Hematopoietic multipotent progenitor cell treated with erythropoietin and hydrocortisone succinate and interleukin-3 and kit ligand, for 4 days (in vitro differentiated cells): ENCODE measurements at regions not wholly inside any gene's neighbourhood (a gene's known extent, or its start where the extent isn't known, plus 50 kb on each side); places are given as distances from the start of the nearest gene placed in this dataset.
A peak's percentile ranks its signal among the peaks of the same experiment; 100 is the strongest.
"Not testable (repeated sequence)": the region's sequence is repeated elsewhere in the genome, so short reads cannot be mapped to it uniquely, and the experiment has no call there.

ENCODE experiments used
- DNase-seq: peaks from one replicate; pipeline ENCODE4 v3.0.0-alpha.2; 2015

DNA sequence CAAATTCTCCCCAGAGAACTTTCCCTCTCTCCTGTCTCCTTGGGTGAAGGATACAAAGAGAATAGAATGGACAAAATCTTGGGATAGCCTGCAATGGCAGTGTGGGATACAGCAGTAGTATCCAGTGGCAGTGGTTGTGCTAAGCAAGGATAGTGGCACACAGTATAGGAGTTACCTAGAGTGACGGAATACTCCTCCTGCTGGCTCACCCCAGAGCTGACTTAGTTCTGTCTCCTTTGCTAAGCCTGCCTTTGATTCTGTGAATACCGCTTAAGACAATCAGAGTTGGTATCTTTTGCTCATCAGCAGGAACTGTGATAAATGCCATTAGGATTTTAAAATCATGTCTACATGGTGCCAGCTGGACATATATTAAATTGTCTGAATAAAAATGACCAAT is 404.3 kb downstream of the JRKL start:
- DNase-seq: no peak

- DNase-seq: no peak
Observed at GRCh38 chr11:96798445-96798844, 408.6 kb downstream of the JRKL start.

DNA sequence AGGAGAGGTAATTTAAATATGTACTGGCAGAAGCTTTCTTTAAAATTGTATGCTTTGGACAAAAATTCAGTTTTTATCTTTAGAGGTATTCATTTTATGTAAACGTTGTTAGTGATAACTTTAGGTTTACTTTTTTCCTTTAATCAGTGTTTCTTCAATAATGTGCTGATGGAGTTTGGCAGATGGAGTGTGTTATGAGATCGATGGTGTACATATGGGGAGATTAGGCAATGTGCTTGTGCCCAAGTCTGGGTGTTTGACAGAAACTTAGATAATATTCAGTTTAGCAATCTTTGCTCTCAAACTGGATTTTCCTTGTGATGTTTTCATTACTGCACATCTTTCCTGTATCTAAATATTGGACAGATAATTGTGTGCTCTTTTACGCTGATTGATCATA is 425.4 kb downstream of the JRKL start:
- no peak for DNase-seq

- DNase-seq: peak; percentile 1
Observed at GRCh38 chr11:96817482-96818399, 427.9 kb downstream of the JRKL start.

DNA sequence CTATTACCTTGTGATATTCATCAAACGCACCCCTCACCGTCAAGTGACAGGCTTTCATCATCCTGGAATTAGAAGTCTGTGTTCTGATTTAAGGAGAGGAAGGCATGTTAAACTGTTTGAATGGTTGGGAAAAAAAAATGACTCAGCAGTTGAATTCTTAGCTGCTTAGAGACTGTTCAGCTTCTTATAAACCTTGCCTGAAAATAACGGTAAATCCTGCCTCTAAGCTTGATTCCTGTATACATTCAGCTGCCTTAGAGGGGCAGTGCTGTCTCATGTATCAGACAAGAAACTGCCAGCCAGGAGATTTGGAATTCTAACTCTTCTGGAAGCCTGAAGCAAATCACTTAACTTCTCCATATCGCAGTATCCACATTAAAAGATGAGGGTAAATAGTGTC is 437.4 kb downstream of the JRKL start:
- DNase-seq: no peak

DNA sequence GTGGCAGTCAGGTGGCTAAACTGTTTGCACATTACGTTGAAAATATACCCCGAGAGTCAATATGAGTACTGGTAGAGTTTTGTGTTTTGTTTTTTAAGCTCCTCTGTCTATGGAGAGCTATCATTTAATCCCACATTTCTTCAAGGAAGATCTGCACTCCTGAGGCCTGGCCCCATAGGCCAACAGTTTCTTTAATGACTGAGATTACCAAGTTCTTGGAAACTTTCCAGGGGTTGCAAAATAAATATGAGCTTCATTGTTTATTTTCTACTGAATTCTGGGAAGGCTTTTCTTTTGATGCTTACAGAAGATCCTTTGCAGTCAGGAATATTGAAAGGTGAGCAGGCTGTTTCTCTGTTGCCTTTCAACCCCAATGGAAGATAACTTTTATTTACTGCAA is 452.0 kb downstream of the JRKL start:
- DNase-seq: no peak

- DNase-seq: no peak
Observed at GRCh38 chr11:96842731-96843130, 452.9 kb downstream of the JRKL start.

DNA sequence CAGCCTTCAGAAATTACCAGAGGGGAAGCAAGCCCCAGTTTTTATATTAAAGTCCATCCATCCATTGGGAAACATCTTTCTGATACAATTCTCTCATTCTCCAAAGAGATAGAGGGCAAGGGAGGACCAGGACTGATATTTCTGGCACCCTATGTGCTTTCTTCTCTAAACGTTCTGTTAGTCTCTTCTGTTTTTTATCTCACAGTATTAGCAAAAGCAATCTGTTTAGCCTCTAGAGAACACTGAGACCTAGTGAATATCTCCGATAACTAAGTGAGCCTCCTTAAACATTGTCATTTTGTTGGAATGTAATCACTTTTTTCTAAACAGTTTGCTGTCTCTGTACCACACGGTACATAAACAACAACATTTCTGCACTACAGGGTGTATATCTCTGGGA is 464.6 kb downstream of the JRKL start:
- no peak for DNase-seq

GRCh38 chr11:96861722-96862121 is 471.9 kb downstream of the JRKL start:
- DNase-seq: not testable (repeated sequence)

DNA sequence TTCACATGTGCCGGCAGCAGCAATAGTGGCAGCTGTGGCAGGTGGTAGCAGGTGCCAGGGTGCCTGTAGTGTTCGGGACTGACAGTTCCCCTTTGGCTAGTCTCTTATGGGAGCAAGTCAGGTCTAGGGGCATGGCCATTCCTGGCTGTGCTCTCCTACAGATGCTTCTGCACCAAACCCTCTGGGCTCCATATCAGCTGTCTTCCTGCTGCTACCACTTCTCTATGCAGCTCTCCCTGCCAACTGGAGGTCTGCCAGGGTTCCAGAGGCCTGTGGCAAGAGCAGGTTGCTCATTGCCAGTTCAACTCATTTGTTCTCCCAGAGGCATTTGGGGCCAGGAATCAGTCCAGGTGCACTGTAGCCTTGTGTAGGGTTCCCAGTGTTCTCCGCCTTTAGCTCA is 473.7 kb downstream of the JRKL start:
- no peak for DNase-seq

GRCh38 chr11:96865020-96865419 is 475.2 kb downstream of the JRKL start:
- DNase-seq: no peak

DNA sequence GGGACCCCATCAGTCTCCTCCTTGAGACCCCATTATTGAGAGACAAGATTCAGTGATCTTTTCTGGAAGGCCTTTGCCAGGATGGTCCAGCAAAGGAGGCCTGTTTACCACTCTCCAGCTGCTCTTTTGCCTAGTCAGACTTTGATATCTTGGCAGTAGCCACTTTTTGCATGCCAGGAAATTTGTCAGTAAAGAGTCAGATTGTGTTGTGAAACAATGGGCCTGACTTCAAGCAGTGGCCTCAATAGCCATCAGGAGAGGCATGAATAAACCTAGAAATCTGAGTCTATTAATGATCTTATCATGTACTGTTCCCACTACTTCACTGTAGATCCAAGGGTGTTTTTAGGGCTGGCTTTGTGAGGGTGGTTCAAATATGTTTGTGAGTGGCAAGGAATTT is 479.4 kb downstream of the JRKL start:
- DNase-seq: no peak

DNA sequence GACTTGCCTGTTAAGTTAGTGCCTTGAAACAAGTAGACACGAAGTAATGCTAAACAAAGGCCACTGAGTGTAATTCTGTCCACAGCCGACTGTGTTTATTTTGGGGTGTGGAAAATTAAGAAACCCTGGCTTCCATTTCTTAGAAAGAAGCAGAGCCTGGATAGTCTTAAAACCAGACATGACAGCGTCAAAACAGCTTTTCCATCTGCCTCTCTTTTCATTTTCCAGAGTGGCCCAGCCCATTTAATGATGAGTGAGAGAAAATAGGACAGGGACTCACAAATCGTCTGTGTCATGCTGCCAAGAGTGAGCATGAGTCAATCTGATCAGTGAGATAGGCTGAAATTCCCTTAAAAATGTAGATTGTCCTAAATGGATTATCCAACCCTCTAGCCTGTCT is 485.9 kb downstream of the JRKL start:
- no peak for DNase-seq

- no peak for DNase-seq
Observed at GRCh38 chr11:96878299-96879051, 488.7 kb downstream of the JRKL start.

- not testable (repeated sequence) for DNase-seq
Observed at GRCh38 chr11:96882622-96883021, 492.8 kb downstream of the JRKL start.

DNA sequence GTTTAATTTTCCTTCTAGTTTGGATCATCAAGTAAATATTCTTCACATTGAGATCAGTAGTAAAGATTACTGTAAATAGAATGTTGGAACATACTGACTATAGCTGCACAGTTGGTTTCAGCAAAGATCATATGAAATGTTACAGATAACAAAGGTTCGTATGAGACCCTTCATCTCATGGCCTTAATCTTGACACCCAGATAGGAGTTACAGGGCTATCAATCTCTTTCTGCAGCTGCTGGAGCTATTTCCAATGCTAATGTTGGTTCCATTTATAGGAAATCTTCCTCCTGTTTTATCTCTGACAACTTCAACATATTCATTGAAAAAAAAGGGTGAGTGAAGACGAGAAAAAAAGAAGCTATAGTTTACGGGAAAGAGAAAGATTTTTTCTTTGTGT is 495.6 kb downstream of the JRKL start:
- no peak for DNase-seq

GRCh38 chr11:96885912-96886311 is 496.1 kb downstream of the JRKL start:
- DNase-seq: no peak

- no peak for DNase-seq
Observed at GRCh38 chr11:96893988-96894387, 504.2 kb downstream of the JRKL start.

- DNase-seq: no peak
Observed at GRCh38 chr11:96894587-96894986, 504.8 kb downstream of the JRKL start.

DNA sequence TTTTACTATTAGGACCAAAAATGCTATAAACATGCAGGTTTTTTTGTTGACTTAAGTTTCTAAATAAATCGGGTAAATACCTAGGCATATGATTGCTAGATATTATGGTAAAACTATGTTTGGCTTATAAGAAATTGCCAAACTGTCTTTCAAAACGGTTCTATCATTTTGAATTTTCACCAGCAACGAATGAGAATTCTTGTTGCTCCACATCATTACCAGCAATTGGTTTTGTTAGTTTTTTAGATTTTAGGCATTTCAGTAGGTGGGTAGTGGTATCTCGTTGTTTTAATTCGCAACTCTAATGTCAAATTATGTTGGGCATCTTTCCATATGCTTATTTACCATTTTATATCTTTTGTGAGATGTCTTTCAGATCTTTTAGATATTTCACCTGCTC is 510.2 kb downstream of the JRKL start:
- no peak for DNase-seq

DNA sequence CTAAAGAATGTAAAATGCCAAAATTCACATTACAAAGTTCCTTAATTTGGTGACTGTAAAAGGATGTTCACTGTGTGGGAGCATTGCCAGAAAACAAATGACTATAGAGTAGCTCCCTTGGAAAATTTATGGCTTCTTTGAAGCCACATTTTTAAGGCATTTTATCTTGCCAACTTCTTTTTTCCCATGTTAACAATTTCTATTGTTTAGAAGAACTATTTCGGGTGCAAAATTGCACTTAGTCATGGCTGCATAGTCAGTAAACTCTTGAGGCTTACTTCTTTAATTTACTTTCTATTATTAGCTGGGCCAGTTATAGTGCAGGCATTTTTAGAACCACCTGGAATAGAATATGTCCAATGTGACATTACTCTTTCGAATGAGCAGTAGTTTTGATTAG is 515.3 kb downstream of the JRKL start:
- no peak for DNase-seq

- no peak for DNase-seq
Observed at GRCh38 chr11:96905663-96906062, 515.9 kb downstream of the JRKL start.

DNA sequence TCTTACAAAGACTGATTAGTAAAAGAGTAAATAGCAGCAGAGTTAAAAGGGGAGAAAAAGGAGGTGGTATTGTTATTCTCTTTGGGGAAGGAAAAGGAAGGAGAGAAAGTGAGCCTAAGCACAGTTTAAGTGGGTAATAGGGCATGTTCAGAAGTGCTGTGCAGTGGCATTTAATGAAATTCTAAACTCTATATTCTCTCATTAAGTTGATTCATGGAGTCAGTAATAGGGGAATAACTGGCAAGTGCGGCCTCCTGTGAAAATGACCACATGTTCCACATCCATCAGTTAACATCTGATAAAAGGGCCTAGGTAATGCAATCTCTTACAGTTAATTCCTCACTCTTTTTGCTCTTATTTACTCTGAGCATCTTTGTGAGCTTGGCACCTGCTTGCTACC is 516.7 kb downstream of the JRKL start:
- no peak for DNase-seq

DNA sequence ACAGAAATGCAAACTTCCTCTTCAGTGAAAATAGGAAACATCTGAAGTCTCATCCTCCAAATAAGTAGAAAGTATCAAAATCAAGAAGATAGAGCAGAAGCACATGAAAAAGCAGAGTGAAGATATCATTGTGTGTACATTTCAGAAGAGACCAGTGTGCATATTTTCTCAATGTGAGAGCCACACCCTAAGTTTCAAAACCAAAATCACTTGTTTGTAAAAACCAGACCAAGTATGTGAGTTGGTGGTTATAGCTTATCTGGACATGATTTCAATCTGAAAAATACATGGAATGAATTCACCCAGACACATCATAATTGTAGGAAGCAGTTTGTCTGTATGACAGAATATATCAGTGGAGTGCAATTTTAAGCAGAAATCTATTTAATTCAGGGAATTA is 536.0 kb downstream of the JRKL start:
- DNase-seq: no peak
